ENCODE measurements at regions not wholly inside any gene's neighbourhood (a gene's known extent, or its start where the extent isn't known, plus 50 kb on each side); places are given as distances from the start of the nearest gene placed in this dataset.

GRCh38 chr13:85197431-85197830 lies 601.8 kb downstream of the SLITRK6 start:
- intact Hi-C loops (cut with DNase I): no loop called here
- no peak for ATAC-seq
- no peaks in the 10 kb centered on the region for H3K36me3 ChIP-seq
- no peak overlapping the region for H3K27ac ChIP-seq
- no peak for TF ChIP-seq CTCF (IDR thresholded peaks at IDR 0.05)
- DNase-seq: no peak
- H3K4me1 ChIP-seq: no peaks in the 10 kb centered on the region
- peaks cover 12% of the 10 kb centered on the region for H3K9me3 ChIP-seq
- H3K27me3 ChIP-seq (ENCODE audit: low read depth): no peaks in the 10 kb centered on the region
- no peak overlapping the region for H3K4me3 ChIP-seq

- Histone ChIP-seq H3K36me3 (no peaks in the 10 kb centered on the region), H3K9me3 (peaks cover 12% of the 10 kb centered on the region), H3K27ac (no peak overlapping the region), H3K4me3 (no peak overlapping the region), H3K4me1 (no peaks in the 10 kb centered on the region), H3K27me3 (ENCODE audit: low read depth) (no peaks in the 10 kb centered on the region)
- TF ChIP-seq CTCF (IDR thresholded peaks at IDR 0.05): no peak
- intact Hi-C loops (cut with DNase I): no loop called here
- ATAC-seq (no peak), DNase-seq (no peak)
These were observed 604.7 kb downstream of the SLITRK6 start for GRCh38 chr13:85194482-85194881.

- no peak overlapping the region for H3K4me3 ChIP-seq
- H3K27ac ChIP-seq: no peak overlapping the region
- peaks cover 12% of the 10 kb centered on the region for H3K9me3 ChIP-seq
- ATAC-seq (no peak), DNase-seq (no peak)
- H3K27me3 ChIP-seq (ENCODE audit: low read depth): no peaks in the 10 kb centered on the region
- no peaks in the 10 kb centered on the region for H3K4me1 ChIP-seq
- intact Hi-C loops (cut with DNase I): no loop called here
- TF ChIP-seq CTCF (IDR thresholded peaks at IDR 0.05): no peak
- H3K36me3 ChIP-seq: no peaks in the 10 kb centered on the region
These were observed 607.1 kb downstream of the SLITRK6 start for GRCh38 chr13:85191996-85192718.

DNA sequence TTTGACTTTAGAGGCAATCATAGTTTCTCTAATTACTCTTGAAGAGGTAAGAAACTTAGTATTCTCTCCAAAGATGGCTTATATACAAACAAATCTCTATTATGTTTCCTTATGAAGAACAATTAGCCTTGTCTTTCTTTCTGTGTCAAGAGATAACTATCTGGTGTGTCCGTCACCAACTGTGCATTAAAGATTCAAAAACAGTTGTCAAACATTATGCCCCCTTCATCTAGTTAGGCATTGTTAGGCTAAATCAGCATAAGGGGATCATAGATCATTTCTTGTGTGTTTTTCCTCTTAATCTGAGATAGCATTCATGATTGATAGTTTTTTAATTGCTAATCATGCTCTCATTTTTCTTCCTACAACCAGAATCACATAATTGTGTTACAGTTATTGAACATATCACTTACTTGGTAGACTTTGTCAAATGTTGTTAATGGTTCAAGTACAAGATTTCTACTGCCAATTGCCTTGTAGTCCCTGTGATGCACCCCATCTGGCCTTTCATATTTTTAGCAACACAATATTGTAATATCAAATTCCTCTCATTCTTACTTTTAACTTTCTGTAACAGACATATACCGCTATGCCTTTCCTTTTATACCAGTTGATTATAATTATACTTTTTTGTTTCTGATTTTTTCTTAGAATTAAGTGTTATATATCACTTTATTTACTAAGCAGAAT lies 612.7 kb downstream of the SLITRK6 start:
- no peak for TF ChIP-seq CTCF (IDR thresholded peaks at IDR 0.05)
- intact Hi-C loops (cut with DNase I): no loop called here
- Histone ChIP-seq H3K27ac (no peak overlapping the region), H3K4me1 (no peaks in the 10 kb centered on the region), H3K36me3 (no peaks in the 10 kb centered on the region), H3K9me3 (no peaks in the 10 kb centered on the region), H3K4me3 (no peak overlapping the region), H3K27me3 (ENCODE audit: low read depth) (no peaks in the 10 kb centered on the region)
- ATAC-seq: no peak
- no peak for DNase-seq

DNA sequence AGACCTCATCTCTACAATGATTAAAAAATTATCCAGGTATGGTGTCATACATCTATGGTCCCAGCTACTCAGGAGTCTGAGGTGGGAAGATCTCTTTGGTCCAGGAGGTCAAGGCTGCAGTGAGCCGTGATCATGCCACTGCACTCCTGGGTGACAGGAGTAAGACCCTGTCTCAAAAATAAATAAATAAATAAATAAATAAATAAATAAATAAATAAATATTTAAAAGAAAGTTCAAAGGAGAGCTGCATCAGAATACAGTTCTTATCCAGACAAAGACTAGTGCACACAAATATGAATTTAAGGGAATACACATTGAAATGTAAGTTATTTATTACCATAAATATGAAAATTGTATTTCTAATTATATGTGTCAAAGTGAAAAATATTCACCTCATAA lies 624.9 kb downstream of the SLITRK6 start:
- Histone ChIP-seq H3K27me3 (ENCODE audit: low read depth) (no peaks in the 10 kb centered on the region), H3K9me3 (no peaks in the 10 kb centered on the region), H3K36me3 (no peaks in the 10 kb centered on the region), H3K4me1 (no peaks in the 10 kb centered on the region), H3K27ac (no peak overlapping the region), H3K4me3 (no peak overlapping the region)
- no peak for TF ChIP-seq CTCF (IDR thresholded peaks at IDR 0.05)
- no peak for ATAC-seq
- DNase-seq: no peak
- intact Hi-C loops (cut with DNase I): no loop called here
